SU-DHL-6 (cell line): ENCODE measurements at regions not wholly inside any gene's neighbourhood (a gene's known extent, or its start where the extent isn't known, plus 50 kb on each side); places are given as distances from the start of the nearest gene placed in this dataset.

ENCODE experiments used
- H2AFZ ChIP-seq: fragments of 200-600 bp; sonication (generic); 2 replicates; pipeline ENCODE4 v1.6.1; 2014; ENCODE audit warnings: low read depth, mild to moderate bottlenecking, moderate library complexity, mixed read lengths, antibody characterized with exemption, low read length; ENCODE audit not compliant: severe bottlenecking
- H3F3A ChIP-seq: fragments of 200-600 bp; shearing (Covaris generic); 2 replicates; pipeline ENCODE4 v1.6.0; 2016; ENCODE audit warnings: antibody characterized with exemption, mild to moderate bottlenecking; ENCODE audit not compliant: insufficient read depth
- H3K27ac ChIP-seq: fragments of 200-600 bp; sonication (generic); 2 replicates; pipeline ENCODE4 v1.5.1; 2016; ENCODE audit warnings: low read depth, mild to moderate bottlenecking, low read length, moderate library complexity, mixed read lengths
- H3K27me3 ChIP-seq: fragments of 200-600 bp; sonication (generic), shearing (Covaris generic); 2 replicates; pipeline ENCODE4 v1.6.0; 2014; ENCODE audit warnings: mild to moderate bottlenecking, low read length
- H3K36me3 ChIP-seq: fragments of 200-600 bp; sonication (generic); 2 replicates; pipeline ENCODE4 v1.6.1; 2014; ENCODE audit warnings: mild to moderate bottlenecking, low read length, mixed read lengths
- H3K4me2 ChIP-seq: fragments of 300-600, 200-600 bp; shearing (Covaris generic), sonication (generic); 2 replicates; pipeline ENCODE4 v1.6.0; 2014; ENCODE audit warnings: low read length, low read depth, mild to moderate bottlenecking; ENCODE audit not compliant: poor library complexity, severe bottlenecking
- H3K4me3 ChIP-seq: fragments of 200-600 bp; sonication (generic); 2 replicates; pipeline ENCODE4 v1.5.1; 2014; ENCODE audit warnings: antibody characterized with exemption, low read length, mild to moderate bottlenecking, mixed read lengths; ENCODE audit not compliant: insufficient read depth, poor library complexity, severe bottlenecking
- H3K79me2 ChIP-seq: fragments of 200-600 bp; sonication (generic); 2 replicates; pipeline ENCODE4 v1.6.1; 2014; ENCODE audit warnings: mild to moderate bottlenecking, low read length, moderate library complexity; ENCODE audit not compliant: insufficient read depth
- H3K9ac ChIP-seq: fragments of 200-600 bp; sonication (generic); 2 replicates; pipeline ENCODE4 v1.7.0; 2014; ENCODE audit warnings: mild to moderate bottlenecking, low read length
- H3K9me2 ChIP-seq: fragments of 200-600 bp; sonication (generic); replicated peaks from 2 replicates; pipeline ENCODE4 v1.6.1; 2014; ENCODE audit warnings: low read length; ENCODE audit not compliant: insufficient read depth
- H3K9me3 ChIP-seq: fragments of 200-600 bp; sonication (generic); 2 replicates; pipeline ENCODE4 v1.6.1; 2014; ENCODE audit warnings: low read length, mixed read lengths; ENCODE audit not compliant: insufficient read depth
- H4K20me1 ChIP-seq: fragments of 200-600 bp; sonication (generic); 2 replicates; pipeline ENCODE4 v1.6.1; 2014; ENCODE audit warnings: low read depth, mild to moderate bottlenecking, antibody characterized with exemption, low read length, moderate library complexity, mixed read lengths
- CTCF ChIP-seq: fragments of 200-600 bp; sonication (generic); IDR thresholded peaks from one replicate; pipeline ENCODE4 v1.5.1; 2017; ENCODE audit warnings: antibody characterized with exemption, mild to moderate bottlenecking, low read length, moderate library complexity; ENCODE audit not compliant: insufficient read depth, poor library complexity, severe bottlenecking
- EZH2phosphoT487 ChIP-seq: fragments of 200-600 bp; sonication (generic), shearing (Covaris generic); conservative IDR thresholded peaks from 2 replicates; pipeline ENCODE4 v1.6.1; 2018; ENCODE audit warnings: mild to moderate bottlenecking, antibody characterized with exemption, low read length, moderate library complexity, mixed read lengths

- no peak overlapping the region for H3K4me2 ChIP-seq
- H3K9me2 ChIP-seq = no peaks in the 10 kb centered on the region
- no peak overlapping the region for H2AFZ ChIP-seq
- no peaks in the 10 kb centered on the region for H3F3A ChIP-seq
- H3K27me3 ChIP-seq = no peaks in the 10 kb centered on the region
- no peak overlapping the region for H3K9ac ChIP-seq
- H3K27ac ChIP-seq = no peak overlapping the region
- no peaks in the 10 kb centered on the region for H3K9me3 ChIP-seq
- TF ChIP-seq CTCF (no peak), EZH2phosphoT487 (no peak)
- no peaks in the 10 kb centered on the region for H3K36me3 ChIP-seq
- no peak overlapping the region for H3K4me3 ChIP-seq
- no peaks in the 10 kb centered on the region for H4K20me1 ChIP-seq
- H3K79me2 ChIP-seq = no peaks in the 10 kb centered on the region
These were observed 228.8 kb downstream of the VAPA start for GRCh38 chr18:10142496-10143160.

- no peaks in the 10 kb centered on the region for H3K27me3 ChIP-seq
- no peaks in the 10 kb centered on the region for H3K36me3 ChIP-seq
These were observed 229.8 kb downstream of the VAPA start for GRCh38 chr18:10143596-10143995.

GRCh38 chr18:10145546-10145945 is 231.7 kb downstream of the VAPA start:
- TF ChIP-seq EZH2phosphoT487 (no peak), CTCF (no peak)
- no peak overlapping the region for H2AFZ ChIP-seq
- H3K4me3 ChIP-seq = no peak overlapping the region
- no peak overlapping the region for H3K4me2 ChIP-seq
- H3K9me3 ChIP-seq = no peaks in the 10 kb centered on the region
- H3K36me3 ChIP-seq = no peaks in the 10 kb centered on the region
- no peaks in the 10 kb centered on the region for H3K9me2 ChIP-seq
- H3K9ac ChIP-seq = no peak overlapping the region
- H3F3A ChIP-seq = no peaks in the 10 kb centered on the region
- H4K20me1 ChIP-seq = no peaks in the 10 kb centered on the region
- H3K27me3 ChIP-seq = no peaks in the 10 kb centered on the region
- no peaks in the 10 kb centered on the region for H3K79me2 ChIP-seq
- H3K27ac ChIP-seq = no peak overlapping the region

More at GRCh38 chr18:10143596-10143995, 229.8 kb downstream of the VAPA start:
- Histone ChIP-seq H3K9me3 (no peaks in the 10 kb centered on the region), H3K79me2 (no peaks in the 10 kb centered on the region), H3F3A (no peaks in the 10 kb centered on the region), H3K4me3 (no peak overlapping the region), H3K9me2 (no peaks in the 10 kb centered on the region), H2AFZ (no peak overlapping the region), H3K9ac (no peak overlapping the region), H3K4me2 (no peak overlapping the region), H4K20me1 (no peaks in the 10 kb centered on the region), H3K27ac (no peak overlapping the region)
- no peak for TF ChIP-seq EZH2phosphoT487
- no peak for TF ChIP-seq CTCF
